CD4-positive, alpha-beta T cell treated with Interleukin-1 beta for 1 hour (primary cell): ENCODE measurements at regions not wholly inside any gene's neighbourhood (a gene's known extent, or its start where the extent isn't known, plus 50 kb on each side); places are given as distances from the start of the nearest gene placed in this dataset.
"Not testable (repeated sequence)": the region's sequence is repeated elsewhere in the genome, so short reads cannot be mapped to it uniquely, and the experiment has no call there.

ENCODE experiments used
- DNase-seq, 2 donors: peaks; one replicate each; pipeline ENCODE4 v3.0.0-alpha.2; 2020 to 2022

GRCh38 chr18:43751203-43751602 lies 473.9 kb upstream of the SYT4 start:
- DNase-seq = no peak

DNA sequence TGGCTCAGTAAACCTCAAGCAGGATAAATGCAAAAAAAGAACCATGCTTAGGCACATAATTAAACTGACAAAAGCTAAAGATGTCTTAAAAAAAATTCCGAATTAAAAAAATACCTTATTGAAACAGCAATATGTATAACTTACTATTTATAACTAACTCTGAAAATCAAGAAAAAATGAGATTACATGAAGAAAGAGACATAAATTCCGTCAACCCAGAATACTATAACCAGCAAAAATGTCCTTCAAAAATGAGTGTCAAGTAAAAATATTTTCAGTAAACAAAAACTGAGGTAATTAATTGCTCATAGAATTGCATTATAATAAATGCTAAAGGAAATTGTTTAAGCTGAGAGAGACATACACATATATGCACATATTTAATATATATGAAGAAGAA lies 474.5 kb upstream of the SYT4 start:
- no peak for DNase-seq

DNA sequence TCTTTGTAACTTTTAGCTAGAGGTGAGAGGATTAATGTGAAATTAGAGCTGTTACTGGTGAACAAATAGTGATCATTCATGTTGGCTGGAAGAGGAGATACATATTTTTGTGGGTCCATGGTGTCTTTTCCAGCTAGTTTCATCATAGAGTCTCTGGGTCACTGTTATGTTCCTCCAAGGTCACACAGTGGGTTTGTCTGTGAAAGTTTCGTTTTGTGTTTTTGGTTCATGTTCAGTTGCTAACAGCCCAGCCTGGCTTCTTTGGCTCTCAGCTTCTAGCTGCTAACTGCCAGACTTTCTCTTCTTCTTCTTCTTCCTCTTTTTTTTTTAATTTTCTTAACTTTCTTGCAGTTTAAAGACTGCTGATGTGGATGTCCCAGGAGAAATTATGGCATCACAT lies 480.0 kb upstream of the SYT4 start:
- no peak for DNase-seq

GRCh38 chr18:43758734-43759133 lies 481.4 kb upstream of the SYT4 start:
- no peak for DNase-seq

DNA sequence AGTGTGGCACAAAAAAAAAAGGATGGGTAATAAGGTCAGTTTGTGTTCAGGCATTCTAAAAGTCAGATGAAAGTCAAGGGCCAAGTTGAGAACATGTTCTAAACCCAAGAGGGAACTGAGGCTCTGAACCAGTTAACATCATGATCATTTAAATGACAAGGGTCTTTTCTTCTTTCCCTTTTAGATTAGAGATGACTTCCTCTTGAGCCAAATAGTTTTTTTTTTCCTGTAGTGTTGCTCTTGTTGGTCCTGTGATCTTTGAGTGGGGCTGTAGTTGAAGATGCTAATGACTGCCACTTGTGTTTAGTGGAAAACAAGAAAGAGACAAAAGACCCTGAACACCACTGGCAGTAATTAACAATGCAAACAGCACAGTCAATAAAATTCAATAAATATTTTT lies 482.7 kb upstream of the SYT4 start:
- DNase-seq = no peak

GRCh38 chr18:43772907-43773306 lies 495.6 kb upstream of the SYT4 start:
- DNase-seq = no peak

DNA sequence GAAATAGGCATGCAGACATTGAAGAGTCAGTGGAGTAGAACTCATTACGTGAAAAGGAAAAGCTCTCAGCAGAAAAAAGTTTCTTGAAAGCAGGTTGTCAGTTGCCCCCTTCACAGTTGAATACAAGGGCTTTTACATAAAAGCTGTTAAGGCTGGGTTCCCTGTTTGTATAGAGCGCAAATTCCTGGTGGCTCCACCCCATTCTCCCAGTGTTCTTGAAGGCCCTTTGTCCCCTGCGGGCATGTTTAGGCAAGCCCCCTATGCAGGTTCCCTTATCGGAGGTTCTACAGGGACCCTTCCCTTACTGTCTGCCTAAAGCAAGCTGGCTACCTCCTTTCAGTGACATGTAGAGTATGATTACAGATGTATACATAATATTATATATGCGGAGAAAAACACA lies 497.2 kb upstream of the SYT4 start:
- DNase-seq = no peak

GRCh38 chr18:43775591-43775990 lies 498.3 kb upstream of the SYT4 start:
- DNase-seq = no peak

DNA sequence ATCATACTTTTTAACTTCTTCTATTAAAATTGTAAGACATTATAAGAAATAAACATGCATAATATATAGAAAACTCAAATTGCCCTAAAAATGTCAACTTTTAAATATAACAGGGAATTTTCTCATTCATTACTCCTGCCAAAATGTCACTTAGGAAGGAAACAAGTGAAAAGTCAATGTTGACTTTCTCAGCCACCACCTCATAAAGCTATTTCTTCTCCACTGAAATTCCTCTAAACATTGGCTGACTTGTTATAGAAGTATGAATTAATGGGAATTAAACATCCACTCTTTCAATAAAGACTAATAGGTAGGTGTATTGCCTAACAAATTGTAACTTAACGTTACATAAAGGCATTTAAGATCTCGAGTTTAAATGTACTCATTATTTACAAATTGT lies 499.7 kb upstream of the SYT4 start:
- DNase-seq = no peak

DNA sequence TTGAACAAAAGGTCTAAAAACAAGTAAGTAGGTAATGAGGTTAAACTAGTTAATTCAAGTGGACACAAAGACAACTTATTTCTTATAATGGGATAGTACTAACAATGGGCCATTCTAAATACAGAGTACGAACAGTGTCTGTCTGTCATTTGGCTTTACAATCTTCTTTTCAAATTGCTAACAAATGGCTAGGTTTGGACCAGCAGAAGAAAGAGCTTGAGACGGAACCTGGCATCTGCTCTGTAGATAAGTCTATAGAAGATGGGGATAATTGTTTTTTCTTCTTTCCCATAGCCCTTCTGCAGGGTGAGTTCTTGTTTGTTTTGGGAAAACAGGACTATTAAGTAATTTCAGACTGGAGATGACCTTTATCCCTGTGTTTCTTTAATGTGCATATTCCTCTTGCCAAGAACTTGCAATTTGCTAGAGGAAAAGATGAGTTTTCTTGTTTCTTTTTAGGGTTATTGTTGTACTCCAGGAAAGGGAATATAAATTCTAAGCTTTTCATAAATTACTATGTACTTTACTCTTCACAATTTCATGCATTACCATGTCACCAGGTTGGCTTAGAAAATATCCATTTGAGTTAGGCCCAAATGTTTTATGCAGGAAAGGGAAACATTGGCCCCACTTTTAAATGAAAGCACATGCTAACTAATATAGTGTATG lies 500.5 kb upstream of the SYT4 start:
- no peak for DNase-seq

DNA sequence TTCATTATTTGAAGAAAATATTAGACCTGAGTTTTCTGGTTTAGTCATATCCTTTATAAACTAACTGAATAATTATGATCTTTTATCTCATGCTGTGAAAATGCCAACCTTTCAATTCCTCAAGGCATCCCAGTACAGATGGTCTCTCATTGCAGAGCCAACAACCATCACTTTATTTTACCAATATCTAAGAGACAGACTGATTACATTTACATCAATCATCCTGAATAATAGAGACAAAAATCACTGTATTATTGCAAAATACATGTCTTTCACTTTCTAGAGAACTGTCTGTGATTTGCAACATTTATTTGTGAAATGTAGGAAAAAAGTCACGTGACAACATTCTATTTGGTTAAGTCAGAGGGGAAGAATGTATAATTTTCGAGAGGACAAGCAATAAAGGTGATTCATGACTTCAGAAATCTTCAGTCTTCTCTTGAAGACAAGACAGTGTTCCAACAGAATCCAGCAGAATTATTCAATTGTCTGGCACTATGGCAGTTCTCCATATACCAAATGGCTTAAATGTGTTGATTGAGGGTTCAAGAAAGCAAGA lies 503.6 kb upstream of the SYT4 start:
- no peak for DNase-seq

DNA sequence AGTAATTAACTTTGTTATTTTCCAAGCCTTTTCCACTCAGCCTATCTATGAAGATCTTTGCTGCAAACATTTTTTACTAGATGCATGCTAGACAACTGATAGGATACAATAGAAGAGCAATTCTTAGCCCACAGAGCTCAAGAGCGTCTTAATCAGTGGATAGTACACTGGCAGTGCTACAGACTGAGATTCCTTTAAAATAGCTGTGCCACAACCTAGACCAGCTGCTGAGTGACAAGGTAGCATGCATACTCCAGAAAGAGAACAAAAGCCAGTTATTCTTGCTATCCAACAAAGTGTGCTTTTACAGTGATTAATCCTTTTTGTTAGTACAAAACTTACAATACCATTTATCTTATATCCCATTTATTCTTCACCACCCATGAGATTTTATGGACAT lies 507.9 kb upstream of the SYT4 start:
- DNase-seq = no peak

DNA sequence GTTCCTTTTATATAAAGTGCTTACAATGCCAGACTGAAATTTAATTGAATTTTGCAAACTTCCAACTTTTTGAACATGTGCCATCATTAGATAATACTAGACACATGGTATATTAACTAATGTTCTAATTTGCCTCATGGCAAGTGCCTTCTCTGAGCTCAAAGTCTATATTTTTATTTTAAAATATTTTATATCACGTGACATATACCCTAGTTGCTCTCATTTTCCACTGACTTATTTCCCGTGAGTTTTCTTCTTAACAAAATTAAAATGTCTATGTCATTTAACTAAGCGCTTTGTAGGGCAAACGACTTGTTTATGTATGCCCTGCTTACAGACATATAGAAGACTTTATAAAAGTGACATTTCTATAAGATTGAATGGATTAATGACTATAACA lies 509.6 kb upstream of the SYT4 start:
- DNase-seq = no peak

DNA sequence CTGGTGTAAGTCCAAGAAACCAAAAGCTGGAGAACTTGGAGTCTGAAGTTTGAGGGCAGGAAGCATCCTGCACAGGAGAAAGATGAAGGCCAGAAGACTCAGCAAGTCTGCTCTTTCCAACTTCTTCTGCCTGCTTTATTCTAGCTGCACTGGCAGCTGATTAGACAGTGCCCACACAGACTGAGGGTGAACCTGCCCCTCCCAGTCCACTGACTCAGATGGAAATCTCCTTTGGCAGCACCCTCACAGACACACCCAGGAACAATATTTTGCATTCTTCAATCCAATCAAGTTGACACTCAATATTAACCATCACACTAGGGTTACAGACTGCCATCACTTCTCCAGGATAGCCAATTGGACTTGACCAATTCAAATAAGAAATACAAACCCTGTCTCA lies 510.4 kb upstream of the SYT4 start:
- DNase-seq = not testable (repeated sequence)

DNA sequence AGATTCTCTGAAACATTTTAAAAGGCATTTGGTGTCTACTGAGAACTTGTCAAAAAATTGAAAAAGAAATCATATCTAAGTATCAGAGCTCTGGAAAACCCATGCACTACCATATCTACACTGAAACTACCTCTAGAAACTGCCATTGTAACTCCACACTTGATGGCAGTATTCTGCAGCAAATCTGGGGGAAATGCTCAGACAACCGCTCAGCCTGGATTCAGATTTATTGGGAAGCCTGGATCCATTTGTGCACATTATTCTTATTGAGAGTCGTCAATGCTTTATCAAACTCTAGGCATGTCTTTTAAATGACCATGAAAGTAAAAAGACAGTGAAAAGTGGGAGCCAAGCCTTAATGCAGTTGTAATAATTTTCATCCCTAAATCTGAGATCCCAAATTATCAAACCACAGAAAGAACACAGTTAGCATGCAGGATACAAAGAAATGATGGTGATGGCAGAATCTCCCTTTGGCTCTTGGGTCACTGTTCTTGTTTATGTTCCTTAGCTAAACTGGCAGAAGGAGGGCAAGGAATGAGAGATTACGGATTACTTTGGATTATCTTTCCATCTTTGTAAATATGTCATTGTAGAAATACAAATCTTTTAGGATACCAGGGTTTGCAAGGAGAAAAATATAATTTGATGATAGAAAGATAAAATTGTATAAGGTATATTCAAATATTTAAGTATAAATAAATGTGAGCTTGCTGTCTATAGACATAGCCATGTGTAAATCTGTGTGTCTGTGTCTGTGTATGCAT lies 512.1 kb upstream of the SYT4 start:
- no peak for DNase-seq

DNA sequence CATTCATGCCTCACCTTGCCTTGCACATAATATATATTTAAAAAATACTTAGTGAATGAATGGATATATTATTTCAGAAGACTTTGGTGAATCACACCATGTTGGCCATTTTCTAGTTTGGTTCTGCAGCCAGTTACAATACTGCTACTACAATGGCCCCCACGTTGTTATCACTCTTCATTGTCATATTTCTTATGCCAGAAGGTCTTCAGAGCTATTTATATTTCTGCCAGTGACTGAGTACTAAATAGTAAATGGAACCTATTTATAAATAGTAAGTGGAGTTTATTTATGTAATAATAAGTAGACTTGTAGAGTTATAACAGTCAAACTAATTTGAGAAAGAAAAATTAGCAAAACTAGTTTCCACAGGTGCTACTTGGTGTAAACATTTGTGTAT lies 516.6 kb upstream of the SYT4 start:
- DNase-seq = no peak

- DNase-seq = no peak
Observed at GRCh38 chr18:43794363-43794762, 517.1 kb upstream of the SYT4 start.

DNA sequence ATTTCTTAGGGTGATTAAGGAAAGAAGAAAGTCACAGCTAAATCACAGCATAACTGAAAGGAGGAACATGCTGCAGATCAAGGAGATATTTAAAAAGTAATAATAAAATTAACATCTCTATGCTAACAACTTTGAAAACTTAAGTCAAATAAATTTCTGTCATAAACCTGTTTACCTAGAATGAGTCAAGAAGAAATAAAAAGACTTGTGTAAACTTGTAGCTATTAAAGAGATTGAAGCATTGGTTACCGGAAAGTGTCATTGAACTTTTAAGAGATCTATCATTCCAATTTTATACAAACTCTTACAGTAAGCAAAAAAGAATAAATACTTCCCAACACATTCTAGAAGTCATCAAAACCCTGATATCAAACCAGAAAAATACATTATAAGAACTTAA lies 520.1 kb upstream of the SYT4 start:
- DNase-seq = no peak

GRCh38 chr18:43800584-43800983 lies 523.3 kb upstream of the SYT4 start:
- DNase-seq = no peak

- DNase-seq = no peak
Observed at GRCh38 chr18:43805646-43806194, 528.4 kb upstream of the SYT4 start.

- no peak for DNase-seq
Observed at GRCh38 chr18:43812627-43813026, 535.3 kb upstream of the SYT4 start.

DNA sequence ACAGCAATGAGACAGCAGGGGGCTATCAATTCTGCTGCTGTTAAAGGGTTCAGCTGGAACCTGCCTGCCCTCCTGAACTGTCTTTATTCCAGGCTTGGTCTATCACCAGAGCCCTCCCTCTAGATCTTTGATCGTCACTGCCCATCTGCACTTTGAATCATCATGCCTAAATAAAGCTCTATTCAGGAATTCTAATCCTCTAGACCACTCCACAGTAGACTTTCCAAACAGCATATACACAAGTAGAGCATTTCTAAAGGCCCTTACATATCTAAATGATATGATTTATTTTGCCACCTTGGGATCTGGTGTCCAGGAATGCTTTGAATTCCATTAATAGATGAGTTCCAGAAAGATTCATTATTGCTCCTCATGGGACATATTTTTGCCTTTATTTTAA lies 542.1 kb upstream of the SYT4 start:
- no peak for DNase-seq

DNA sequence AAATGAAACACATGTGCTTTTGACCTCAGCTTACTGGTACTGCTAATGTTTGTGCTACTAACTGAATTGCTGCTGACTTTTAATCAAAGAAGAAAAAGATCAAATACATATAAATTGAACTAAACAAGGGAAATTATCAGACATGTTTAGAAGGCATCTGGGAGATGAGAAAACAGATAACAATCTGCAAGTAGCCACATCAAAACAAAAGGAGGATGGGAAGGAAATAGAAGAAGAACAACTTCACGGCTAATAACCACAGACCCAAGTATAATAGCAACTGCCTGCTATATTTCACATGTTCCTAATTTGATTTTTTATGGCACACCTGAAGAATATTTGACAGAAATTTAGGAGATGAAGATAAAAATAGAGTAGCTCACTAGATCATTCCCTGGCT lies 542.6 kb upstream of the SYT4 start:
- DNase-seq = no peak

- DNase-seq = no peak
Observed at GRCh38 chr18:43825768-43826167, 548.5 kb upstream of the SYT4 start.
